ENCODE measurements at regions not wholly inside any gene's neighbourhood (a gene's known extent, or its start where the extent isn't known, plus 50 kb on each side); places are given as distances from the start of the nearest gene placed in this dataset.

GRCh38 chr11:105229257-105229656, 89.7 kb upstream of the CARD18 start:
- TF ChIP-seq, protein P1, sequence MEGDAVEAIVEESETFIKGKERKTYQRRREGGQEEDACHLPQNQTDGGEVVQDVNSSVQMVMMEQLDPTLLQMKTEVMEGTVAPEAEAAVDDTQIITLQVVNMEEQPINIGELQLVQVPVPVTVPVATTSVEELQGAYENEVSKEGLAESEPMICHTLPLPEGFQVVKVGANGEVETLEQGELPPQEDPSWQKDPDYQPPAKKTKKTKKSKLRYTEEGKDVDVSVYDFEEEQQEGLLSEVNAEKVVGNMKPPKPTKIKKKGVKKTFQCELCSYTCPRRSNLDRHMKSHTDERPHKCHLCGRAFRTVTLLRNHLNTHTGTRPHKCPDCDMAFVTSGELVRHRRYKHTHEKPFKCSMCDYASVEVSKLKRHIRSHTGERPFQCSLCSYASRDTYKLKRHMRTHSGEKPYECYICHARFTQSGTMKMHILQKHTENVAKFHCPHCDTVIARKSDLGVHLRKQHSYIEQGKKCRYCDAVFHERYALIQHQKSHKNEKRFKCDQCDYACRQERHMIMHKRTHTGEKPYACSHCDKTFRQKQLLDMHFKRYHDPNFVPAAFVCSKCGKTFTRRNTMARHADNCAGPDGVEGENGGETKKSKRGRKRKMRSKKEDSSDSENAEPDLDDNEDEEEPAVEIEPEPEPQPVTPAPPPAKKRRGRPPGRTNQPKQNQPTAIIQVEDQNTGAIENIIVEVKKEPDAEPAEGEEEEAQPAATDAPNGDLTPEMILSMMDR (IDR thresholded peaks at IDR 0.05; ENCODE audit: insufficient read depth, low read length, poor library complexity, severe bottlenecking): no peak
- Histone ChIP-seq H3K27me3 (ENCODE audit: control insufficient read depth, insufficient read depth, low read length) (no peaks in the 10 kb centered on the region), H3K36me3 (ENCODE audit: control insufficient read depth, insufficient read depth, low read length) (no peaks in the 10 kb centered on the region), H3K4me3 (ENCODE audit: low read depth, low read length) (no peak overlapping the region)
- DNase-seq (ENCODE audit: low read depth): no peak

DNA sequence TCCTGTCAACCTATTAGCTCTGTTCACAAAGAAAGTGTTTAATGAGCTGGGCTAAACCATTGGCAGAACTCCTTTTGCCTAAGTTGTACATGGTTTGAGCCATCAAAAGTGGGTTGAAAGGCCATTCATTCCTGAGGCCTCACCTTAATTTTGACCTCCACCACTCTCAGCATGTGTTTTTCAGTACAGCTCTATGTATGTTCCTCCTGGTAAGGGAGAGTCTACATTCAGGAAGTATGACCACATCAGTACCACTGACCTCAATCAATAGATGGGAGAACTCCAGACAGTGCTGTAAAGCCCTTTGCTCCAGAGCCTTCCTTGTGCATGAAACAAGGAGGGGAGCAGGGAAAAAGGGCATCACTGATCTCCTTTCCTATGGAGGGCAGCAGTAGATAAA, 87.8 kb upstream of the CARD18 start:
- Histone ChIP-seq H3K36me3 (ENCODE audit: control insufficient read depth, insufficient read depth, low read length) (no peaks in the 10 kb centered on the region), H3K27me3 (ENCODE audit: control insufficient read depth, insufficient read depth, low read length) (no peaks in the 10 kb centered on the region), H3K4me3 (ENCODE audit: low read depth, low read length) (no peak overlapping the region)
- no peak for DNase-seq (ENCODE audit: low read depth)
- TF ChIP-seq, protein P1 (IDR thresholded peaks at IDR 0.05; ENCODE audit: insufficient read depth, low read length, poor library complexity, severe bottlenecking): no peak

DNA sequence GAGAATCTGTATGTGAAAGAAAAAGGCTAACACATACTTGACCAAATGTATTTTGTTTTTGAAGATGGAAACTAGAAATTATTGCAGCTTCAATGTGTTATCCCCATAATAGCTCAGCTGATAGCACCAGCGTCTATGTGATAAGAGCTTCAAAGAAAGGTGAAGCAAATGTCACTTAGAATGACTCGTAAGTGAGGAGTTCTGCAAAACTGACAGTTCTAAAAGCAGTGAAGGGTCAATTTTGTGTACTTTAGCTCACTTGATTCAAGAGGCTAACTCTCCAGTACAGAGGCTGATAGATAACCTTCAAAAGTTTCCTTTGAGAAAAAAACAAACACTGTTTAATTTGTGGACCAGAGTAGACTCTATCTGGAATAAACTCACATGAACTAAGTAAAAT, 87.2 kb upstream of the CARD18 start:
- no peak overlapping the region for H3K4me3 ChIP-seq (ENCODE audit: low read depth, low read length)
- TF ChIP-seq, protein P1 (IDR thresholded peaks at IDR 0.05; ENCODE audit: insufficient read depth, low read length, poor library complexity, severe bottlenecking): no peak
- no peaks in the 10 kb centered on the region for H3K36me3 ChIP-seq (ENCODE audit: control insufficient read depth, insufficient read depth, low read length)
- no peaks in the 10 kb centered on the region for H3K27me3 ChIP-seq (ENCODE audit: control insufficient read depth, insufficient read depth, low read length)
- DNase-seq (ENCODE audit: low read depth): no peak

DNA sequence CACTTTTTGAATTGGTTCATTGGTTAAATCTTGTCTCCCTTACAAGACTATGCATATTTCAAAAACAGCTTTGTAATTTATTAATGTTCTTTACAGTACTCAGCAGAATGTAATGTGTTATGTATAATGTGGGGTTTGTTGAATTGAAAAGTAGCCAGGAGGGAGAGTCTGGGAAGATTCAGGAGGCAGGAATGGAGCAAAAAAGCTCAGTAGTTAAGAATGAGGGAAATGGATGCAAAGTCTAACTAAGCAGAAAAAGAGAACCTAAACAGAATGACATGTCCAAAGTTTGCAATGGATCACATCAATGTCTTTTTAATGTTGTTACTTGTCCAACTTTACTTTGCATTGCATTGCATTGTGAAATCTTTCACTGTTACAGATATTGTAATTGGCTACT, 86.5 kb upstream of the CARD18 start:
- Histone ChIP-seq H3K27me3 (ENCODE audit: control insufficient read depth, insufficient read depth, low read length) (no peaks in the 10 kb centered on the region), H3K4me3 (ENCODE audit: low read depth, low read length) (no peak overlapping the region), H3K36me3 (ENCODE audit: control insufficient read depth, insufficient read depth, low read length) (no peaks in the 10 kb centered on the region)
- DNase-seq (ENCODE audit: low read depth): no peak
- TF ChIP-seq, protein P1 (IDR thresholded peaks at IDR 0.05; ENCODE audit: insufficient read depth, low read length, poor library complexity, severe bottlenecking): no peak

DNA sequence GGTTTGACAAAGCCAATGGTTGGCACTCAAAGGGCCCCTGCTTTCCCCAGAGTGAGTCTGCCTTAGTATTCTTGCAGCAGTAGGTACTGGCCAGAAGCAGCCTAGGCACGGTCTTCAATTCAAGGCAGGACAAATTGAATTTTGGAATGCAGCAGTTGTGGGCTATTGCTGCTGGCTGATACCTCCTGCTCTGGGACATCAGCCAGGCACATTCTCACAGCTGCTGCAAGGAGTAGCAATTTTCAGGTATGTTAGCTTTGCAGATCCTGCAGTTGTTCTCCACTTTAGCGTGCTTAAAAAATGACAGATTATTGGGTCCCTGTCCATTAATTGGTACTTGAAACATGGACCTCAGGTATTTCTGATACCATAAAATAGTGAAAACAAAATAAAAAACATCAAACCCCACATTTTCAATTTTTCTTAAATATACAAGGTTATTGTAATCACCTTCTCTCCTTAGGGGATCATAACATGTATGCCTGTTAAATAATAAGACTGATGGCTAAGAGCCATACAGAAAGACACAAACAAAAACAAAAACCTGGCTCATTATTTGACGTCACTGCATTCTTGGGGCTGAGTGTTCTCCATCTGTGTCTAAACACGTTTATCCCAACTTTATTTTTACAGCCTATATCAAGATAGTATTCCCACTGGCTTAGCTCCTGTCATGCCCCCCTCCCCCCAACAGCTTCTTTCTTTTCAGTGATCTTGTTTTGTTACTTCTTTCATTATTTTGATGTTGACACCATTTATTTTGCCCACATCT, 85.1 kb upstream of the CARD18 start:
- no peaks in the 10 kb centered on the region for H3K36me3 ChIP-seq (ENCODE audit: control insufficient read depth, insufficient read depth, low read length)
- DNase-seq (ENCODE audit: low read depth): no peak
- TF ChIP-seq, protein P1 (IDR thresholded peaks at IDR 0.05; ENCODE audit: insufficient read depth, low read length, poor library complexity, severe bottlenecking): no peak
- H3K27me3 ChIP-seq (ENCODE audit: control insufficient read depth, insufficient read depth, low read length): no peaks in the 10 kb centered on the region
- H3K4me3 ChIP-seq (ENCODE audit: low read depth, low read length): no peak overlapping the region

GRCh38 chr11:105220121-105220520, 80.6 kb upstream of the CARD18 start:
- TF ChIP-seq, protein P1 (IDR thresholded peaks at IDR 0.05; ENCODE audit: insufficient read depth, low read length, poor library complexity, severe bottlenecking): no peak
- Histone ChIP-seq H3K4me3 (ENCODE audit: low read depth, low read length) (no peak overlapping the region), H3K36me3 (ENCODE audit: control insufficient read depth, insufficient read depth, low read length) (no peaks in the 10 kb centered on the region), H3K27me3 (ENCODE audit: control insufficient read depth, insufficient read depth, low read length) (no peaks in the 10 kb centered on the region)
- no peak for DNase-seq (ENCODE audit: low read depth)

Data from kidney epithelial cell (primary cell).